DMS153 (cell line): ENCODE measurements at regions not wholly inside any gene's neighbourhood (a gene's known extent, or its start where the extent isn't known, plus 50 kb on each side); places are given as distances from the start of the nearest gene placed in this dataset.
A peak's percentile ranks its signal among the peaks of the same experiment; 100 is the strongest.

Experiments
- DNase-seq: peaks from one replicate; lab custom pipeline; 2025; lab: John Stamatoyannopoulos, UW

GRCh38 chr9:124179196-124180071 is 78.3 kb upstream of the NEK6 start:
- DNase-seq, result no peak

- DNase-seq, result peak; percentile 3
These were observed 77.2 kb upstream of the NEK6 start for GRCh38 chr9:124180557-124180956.

DNA sequence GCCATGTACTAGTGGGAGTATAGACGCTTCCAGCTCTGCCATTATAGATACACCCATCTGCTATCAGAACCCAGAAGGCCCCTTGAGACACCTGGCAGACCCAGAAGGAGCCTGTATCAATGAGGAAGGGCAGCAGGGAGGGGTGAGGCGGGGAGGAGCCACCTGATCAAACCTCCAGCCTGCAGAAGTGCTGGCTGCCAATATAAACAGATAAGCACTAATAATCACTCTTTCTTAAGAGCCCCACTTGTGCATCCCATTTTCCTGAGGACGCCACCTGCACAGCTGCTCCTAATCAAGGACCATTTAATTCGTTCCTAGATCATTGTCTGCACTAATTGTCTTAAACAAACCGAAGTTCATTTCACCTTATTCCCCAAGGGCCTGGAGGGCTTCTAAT is 75.0 kb upstream of the NEK6 start:
- no peak for DNase-seq

GRCh38 chr9:124183772-124184171 is 74.0 kb upstream of the NEK6 start:
- no peak for DNase-seq

GRCh38 chr9:124185413-124185812 is 72.3 kb upstream of the NEK6 start:
- no peak for DNase-seq

- no peak for DNase-seq
These were observed 70.4 kb upstream of the NEK6 start for GRCh38 chr9:124187311-124187710.

DNA sequence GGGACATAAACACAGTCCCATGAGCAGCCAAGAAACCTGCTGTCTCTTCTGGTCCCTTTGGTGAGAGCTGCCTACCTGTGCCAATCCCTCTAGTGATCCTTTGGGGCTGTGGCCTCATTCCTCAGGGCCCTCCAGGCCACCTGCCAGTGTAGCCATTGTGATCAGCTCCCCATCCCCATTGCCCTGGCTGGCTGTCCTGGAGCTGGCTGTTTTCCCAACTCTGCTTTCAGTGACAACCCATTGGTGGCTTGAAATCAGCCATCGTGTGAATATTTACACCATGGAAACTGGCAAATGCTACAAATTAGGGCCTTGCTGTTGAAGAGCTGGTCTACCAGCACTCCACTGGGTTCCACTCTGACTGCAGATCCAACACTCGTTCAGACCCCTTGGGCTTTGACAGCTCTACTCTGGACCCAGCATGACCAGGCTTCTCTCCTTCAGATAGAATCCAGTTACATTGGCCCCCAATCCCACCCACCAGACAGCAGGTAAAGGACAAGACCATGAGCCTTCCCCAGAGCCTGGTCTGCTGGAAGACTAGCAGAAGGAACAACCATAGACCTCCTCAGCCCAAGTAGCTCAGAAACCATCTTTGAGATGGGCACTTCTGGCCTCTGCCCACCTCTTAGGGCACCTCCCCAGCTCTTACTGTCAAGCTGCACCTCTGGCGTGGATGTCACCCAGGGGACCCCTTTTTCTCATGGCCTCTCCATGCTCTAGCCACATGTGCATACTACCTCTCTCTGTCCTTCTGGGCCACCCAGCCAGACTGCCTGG is 69.2 kb upstream of the NEK6 start:
- DNase-seq, result no peak

GRCh38 chr9:124190761-124191160 is 67.0 kb upstream of the NEK6 start:
- DNase-seq, result no peak

DNA sequence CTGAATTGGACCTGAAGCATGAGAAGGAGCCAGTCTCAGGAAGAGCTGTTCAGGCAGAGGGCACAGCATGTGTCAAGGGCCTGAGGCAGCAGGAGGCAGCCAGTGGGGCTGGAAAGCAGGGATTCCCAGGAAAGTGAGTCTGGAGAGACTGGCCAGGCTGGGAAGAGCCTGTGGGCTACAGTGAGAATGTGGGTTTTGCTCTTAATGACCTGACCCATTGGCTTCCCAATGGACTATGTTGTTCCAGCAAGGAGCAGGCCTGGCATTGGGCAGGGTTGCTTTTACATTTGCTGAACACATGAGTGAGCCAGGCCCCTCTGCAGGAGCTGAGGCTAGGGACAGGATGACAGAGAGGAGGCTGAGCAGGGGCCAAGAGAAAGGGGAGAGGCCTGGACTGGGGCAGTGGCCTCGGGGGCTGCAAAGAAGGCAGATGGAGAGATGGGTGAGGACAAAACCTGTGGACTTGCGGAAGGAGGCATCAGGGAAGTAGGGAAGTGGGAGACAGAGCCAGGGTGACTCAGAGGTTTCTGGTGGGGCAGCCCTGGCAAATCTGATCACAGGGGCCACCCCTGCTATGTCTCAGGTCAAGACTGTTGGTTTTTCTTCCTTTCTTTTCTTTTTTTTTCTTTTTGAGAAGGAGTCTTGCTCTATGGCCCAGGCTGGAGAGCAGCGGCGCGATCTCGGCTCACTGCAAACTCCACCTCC is 65.9 kb upstream of the NEK6 start:
- DNase-seq, result no peak

DNA sequence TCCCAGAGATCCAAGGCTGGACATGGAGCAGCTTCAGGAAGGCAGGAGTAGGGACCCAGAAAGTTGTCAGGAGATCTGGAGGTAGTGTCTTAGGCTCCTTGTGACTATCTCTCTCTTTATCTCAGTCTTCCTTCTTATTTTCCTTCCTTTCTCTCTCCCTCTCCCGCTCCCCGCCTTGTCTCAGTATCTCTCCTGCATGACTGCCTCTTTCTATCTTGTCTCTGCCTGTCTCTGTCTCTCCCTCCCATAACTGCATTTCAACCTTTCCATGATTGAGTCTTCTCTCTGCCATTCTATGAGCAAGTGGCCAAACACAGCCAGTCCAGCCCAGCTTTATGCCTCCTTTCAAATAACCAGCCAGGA is 61.0 kb upstream of the NEK6 start:
- no peak for DNase-seq

DNA sequence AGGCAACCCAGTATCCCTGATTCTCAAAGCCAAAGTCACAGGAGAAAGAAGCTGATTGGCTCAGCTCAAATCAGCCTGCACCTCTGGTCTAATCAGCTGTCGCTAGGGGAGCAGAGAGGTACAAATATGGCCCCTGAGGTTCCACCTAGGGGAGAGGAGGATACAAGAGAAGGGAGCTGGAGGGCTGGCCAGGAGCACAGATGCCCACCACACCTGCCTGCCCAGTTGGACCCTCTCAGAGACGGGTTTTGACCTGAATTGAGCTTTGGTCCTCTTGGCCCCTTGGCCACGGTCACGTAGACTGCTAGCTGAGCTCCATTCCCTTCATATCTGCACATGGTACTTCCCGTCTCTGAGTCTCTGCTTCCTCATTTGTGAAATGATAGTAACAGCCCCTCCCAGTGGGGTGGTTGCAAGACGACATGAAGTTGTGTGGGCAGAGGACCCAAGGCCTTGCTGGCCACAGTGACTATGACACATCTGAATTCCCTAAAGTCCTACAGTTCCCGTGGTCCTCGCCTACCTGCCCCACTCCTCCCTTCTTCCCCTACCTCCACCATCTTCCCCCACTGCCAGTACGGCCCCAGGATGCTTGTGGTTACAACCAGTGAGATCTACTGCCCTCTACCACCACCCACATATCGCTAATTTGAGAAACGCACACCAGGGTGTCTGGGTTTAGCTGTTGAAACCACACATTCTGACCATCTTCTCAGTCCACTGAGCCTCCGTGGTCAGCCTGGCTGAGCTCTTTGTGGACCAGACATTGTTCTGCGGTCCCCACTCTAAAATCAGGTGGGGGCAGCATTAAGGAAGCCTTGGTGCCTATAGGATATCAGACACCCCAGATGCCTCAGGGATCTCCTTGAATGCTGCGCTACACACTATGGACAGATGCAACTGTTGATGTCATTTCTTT is 60.3 kb upstream of the NEK6 start:
- DNase-seq, result no peak

DNA sequence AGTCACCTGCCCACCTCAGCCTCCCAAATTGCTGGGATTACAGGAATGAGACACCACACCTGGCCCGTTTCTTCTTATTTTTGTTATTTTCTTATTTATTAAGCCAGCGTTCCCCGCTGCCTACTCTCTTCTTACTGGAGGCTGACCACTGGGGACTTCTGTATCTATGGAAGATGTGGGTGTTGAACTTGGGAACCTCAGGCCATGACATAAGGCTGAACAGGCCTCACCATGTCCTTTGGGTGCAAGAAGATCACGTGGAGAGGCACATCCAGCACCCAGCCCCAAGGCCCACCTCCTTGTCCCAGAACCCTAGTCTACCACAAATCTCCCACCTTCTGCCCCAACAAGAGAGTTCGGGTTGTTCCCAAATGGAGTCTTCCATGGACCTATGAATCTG is 59.4 kb upstream of the NEK6 start:
- no peak for DNase-seq

GRCh38 chr9:124198948-124199347 is 58.8 kb upstream of the NEK6 start:
- no peak for DNase-seq

DNA sequence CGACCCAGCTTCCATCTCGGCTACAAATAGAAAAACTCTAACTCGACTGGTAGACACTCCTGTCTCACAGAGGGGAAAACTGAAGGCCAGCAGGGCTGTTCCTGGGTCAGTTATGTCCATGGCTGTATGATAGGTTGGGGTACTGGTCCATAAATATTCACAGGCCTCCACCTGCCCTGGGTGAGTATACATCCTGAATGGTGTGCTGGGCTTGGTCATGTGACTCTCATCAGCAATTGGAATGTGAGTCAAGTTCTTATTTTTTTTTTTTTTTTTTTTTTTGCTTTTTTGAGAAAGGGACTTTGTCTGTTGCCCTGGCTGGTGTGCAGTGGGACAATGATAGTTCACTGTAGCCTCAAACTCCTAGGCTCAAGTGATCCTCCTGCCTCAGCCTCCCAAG is 58.3 kb upstream of the NEK6 start:
- no peak for DNase-seq

- no peak for DNase-seq
These were observed 55.2 kb upstream of the NEK6 start for GRCh38 chr9:124202447-124202971.

DNA sequence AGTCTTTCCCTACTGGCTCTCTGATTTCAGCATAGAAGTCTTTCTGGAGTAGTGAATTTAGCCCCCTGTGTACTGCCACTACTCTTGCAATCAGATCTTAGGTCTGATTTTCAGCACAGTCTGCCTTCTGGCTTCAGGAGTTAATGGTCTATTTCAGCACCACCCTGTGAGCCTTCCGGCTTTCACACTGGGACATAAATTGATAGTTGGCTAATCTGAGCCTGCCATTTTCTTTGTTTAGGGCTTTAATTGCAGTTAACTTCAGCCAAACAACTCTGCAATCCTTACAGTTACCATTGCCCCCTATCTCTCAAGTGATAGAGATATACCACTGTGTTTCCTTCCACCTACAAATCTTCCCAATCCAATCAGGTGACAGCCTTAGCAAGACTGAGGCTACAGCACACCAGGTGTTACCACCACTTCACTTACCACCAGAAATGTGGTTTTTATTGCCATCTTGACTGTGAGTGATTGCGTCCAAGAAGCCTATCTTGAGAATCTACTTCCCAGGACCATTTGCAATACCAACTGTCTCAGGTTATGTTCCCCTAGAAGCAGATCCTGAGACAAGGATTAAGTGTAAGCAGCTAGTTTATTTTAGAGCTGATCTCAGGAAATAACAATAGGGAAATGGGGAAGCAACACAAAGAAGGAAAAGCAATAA is 51.9 kb upstream of the NEK6 start:
- no peak for DNase-seq

- DNase-seq, result peak; percentile 85
These were observed 51.4 kb upstream of the NEK6 start for GRCh38 chr9:124206391-124206790.
